K562 (cell line): ENCODE measurements at regions not wholly inside any gene's neighbourhood (a gene's known extent, or its start where the extent isn't known, plus 50 kb on each side); places are given as distances from the start of the nearest gene placed in this dataset.

ENCODE experiments used
- BRCA1 ChIP-seq, 2 experiments: fragments of 450-650 bp in 1 of 2; sonication (generic) in 1 of 2; formaldehyde crosslinking in 1 of 2; IDR thresholded peaks; 2 replicates each; pipeline versions ENCODE4 v1.5.0 to v1.6.1; 2017 to 2020; ENCODE audit warnings: mild to moderate bottlenecking in 1 of 2, missing genetic modification reagents in 1 of 2
- ILK ChIP-seq: fragments of 450-650 bp; IDR thresholded peaks from 2 replicates; pipeline ENCODE4 v1.6.1; 2016; ENCODE audit warnings: missing genetic modification characterization, low read depth, mild to moderate bottlenecking, missing compliant biosample characterization, moderate library complexity, borderline replicate concordance
- PHB ChIP-seq: fragments of 250-450 bp; sonication (Bioruptor Pico); IDR thresholded peaks from 2 replicates; pipeline ENCODE4 v1.5.0; 2021
- POLR2AphosphoS5 ChIP-seq: IDR thresholded peaks from 2 replicates; pipeline ENCODE4 v1.6.1; 2011; ENCODE audit warnings: mild to moderate bottlenecking, low read depth, low read length, moderate library complexity; ENCODE audit not compliant: control insufficient read depth, insufficient read depth
- SRSF1 ChIP-seq: fragments of 200-400 bp; formaldehyde crosslinking; IDR thresholded peaks from 2 replicates; pipeline ENCODE4 v1.6.1; 2017; ENCODE audit warnings: mild to moderate bottlenecking, low read depth, low read length, moderate library complexity
- ZNF124 ChIP-seq: sonication (generic); formaldehyde crosslinking; IDR thresholded peaks from 2 replicates; pipeline ENCODE4 v1.8.1; 2022; ENCODE audit warnings: missing genetic modification reagents
- ZSCAN32 ChIP-seq: fragments of 450-650 bp; formaldehyde crosslinking; IDR thresholded peaks from 2 replicates; pipeline ENCODE4 v1.4.0; 2020; ENCODE audit warnings: mild to moderate bottlenecking, moderate library complexity
- TF ChIP-seq, protein P1 (sequence below): fragments of 450-650 bp; IDR thresholded peaks from 2 replicates; pipeline ENCODE4 v1.6.1; 2016; ENCODE audit warnings: low read depth
- TF ChIP-seq, protein P2 (sequence below): sonication (generic); formaldehyde crosslinking; IDR thresholded peaks from 2 replicates; pipeline ENCODE4 v1.8.0; 2022; ENCODE audit warnings: mild to moderate bottlenecking, missing genetic modification reagents
- TF ChIP-seq, protein P3 (sequence below): fragments of 450-650 bp; IDR thresholded peaks from 2 replicates; pipeline ENCODE4 v1.6.1; 2018; ENCODE audit not compliant: partially characterized antibody

DNA sequence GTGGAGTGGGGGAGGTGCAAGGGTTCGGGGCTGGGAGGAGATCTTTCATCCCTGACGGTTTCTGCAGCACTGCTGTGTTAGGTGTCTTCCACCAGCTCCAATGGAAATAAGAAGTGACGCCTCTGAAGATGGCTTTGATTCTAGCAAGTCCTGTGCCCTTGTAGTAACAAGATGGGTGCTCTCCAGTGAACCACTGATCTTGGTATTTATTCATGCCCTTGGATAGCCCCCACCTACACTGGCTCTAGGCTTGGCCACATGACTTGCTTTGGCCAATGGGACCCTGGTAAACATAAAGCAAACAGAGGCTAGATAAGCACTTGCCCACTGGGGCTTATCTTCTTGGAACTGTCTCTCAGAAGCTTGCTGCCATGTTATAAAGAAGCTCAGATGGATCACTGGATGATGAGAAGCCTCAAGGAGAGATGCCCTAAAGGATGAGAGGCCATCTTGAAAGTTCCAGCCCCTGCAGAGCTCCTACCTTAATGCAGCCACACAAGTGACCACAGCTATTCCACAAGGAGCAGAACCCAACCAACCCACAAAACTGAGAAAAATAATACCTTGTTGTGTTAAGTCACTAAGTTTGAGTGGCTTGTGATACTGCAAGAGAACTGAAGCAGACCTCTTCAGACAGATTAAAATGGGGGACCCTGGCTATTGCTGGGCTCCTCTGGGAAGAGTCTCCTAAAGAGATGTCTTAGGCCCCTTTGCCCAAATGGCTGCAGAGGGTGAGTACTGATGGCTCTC, 137.9 kb downstream of the PDCD6IP start (continued):
- no peak for TF ChIP-seq ILK
- TF ChIP-seq, protein P1, sequence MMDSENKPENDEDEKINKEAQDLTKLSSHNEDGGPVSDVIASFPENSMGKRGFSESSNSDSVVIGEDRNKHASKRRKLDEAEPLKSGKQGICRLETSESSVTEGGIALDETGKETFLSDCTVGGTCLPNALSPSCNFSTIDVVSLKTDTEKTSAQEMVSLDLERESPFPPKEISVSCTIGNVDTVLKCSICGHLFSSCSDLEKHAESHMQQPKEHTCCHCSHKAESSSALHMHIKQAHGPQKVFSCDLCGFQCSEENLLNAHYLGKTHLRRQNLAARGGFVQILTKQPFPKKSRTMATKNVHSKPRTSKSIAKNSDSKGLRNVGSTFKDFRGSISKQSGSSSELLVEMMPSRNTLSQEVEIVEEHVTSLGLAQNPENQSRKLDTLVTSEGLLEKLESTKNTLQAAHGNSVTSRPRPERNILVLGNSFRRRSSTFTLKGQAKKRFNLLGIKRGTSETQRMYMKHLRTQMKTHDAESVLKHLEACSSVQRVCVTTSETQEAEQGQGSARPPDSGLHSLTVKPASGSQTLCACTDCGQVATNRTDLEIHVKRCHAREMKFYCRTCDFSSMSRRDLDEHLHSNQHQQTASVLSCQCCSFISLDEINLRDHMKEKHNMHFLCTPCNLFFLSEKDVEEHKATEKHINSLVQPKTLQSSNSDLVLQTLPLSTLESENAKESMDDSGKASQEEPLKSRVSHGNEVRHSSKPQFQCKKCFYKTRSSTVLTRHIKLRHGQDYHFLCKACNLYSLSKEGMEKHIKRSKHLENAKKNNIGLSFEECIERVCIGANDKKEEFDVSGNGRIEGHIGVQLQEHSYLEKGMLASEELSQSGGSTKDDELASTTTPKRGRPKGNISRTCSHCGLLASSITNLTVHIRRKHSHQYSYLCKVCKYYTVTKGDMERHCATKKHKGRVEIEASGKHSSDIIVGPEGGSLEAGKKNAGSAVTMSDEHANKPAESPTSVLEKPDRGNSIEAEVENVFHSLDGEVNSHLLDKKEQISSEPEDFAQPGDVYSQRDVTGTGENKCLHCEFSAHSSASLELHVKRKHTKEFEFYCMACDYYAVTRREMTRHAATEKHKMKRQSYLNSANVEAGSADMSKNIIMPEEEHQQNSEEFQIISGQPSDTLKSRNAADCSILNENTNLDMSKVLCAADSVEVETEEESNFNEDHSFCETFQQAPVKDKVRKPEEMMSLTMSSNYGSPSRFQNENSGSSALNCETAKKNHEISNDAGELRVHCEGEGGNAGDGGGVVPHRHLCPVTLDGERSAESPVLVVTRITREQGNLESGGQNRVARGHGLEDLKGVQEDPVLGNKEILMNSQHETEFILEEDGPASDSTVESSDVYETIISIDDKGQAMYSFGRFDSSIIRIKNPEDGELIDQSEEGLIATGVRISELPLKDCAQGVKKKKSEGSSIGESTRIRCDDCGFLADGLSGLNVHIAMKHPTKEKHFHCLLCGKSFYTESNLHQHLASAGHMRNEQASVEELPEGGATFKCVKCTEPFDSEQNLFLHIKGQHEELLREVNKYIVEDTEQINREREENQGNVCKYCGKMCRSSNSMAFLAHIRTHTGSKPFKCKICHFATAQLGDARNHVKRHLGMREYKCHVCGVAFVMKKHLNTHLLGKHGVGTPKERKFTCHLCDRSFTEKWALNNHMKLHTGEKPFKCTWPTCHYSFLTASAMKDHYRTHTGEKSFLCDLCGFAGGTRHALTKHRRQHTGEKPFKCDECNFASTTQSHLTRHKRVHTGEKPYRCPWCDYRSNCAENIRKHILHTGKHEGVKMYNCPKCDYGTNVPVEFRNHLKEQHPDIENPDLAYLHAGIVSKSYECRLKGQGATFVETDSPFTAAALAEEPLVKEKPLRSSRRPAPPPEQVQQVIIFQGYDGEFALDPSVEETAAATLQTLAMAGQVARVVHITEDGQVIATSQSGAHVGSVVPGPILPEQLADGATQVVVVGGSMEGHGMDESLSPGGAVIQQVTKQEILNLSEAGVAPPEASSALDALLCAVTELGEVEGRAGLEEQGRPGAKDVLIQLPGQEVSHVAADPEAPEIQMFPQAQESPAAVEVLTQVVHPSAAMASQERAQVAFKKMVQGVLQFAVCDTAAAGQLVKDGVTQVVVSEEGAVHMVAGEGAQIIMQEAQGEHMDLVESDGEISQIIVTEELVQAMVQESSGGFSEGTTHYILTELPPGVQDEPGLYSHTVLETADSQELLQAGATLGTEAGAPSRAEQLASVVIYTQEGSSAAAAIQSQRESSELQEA, result no peak
- no peak for TF ChIP-seq BRCA1 (IDR thresholded peaks at IDR 0.05)
- TF ChIP-seq BRCA1 (CRISPR knock-in tag; IDR thresholded peaks at IDR 0.05), result no peak
- peak; percentile 21; the same call in 1 of the 2 replicates for TF ChIP-seq ZSCAN32 (CRISPR knock-in tag)
- TF ChIP-seq SRSF1, result no peak
- no peak for TF ChIP-seq ZNF124 (CRISPR knock-in tag)
- peak; percentile 82 for TF ChIP-seq POLR2AphosphoS5
- TF ChIP-seq, protein P2, sequence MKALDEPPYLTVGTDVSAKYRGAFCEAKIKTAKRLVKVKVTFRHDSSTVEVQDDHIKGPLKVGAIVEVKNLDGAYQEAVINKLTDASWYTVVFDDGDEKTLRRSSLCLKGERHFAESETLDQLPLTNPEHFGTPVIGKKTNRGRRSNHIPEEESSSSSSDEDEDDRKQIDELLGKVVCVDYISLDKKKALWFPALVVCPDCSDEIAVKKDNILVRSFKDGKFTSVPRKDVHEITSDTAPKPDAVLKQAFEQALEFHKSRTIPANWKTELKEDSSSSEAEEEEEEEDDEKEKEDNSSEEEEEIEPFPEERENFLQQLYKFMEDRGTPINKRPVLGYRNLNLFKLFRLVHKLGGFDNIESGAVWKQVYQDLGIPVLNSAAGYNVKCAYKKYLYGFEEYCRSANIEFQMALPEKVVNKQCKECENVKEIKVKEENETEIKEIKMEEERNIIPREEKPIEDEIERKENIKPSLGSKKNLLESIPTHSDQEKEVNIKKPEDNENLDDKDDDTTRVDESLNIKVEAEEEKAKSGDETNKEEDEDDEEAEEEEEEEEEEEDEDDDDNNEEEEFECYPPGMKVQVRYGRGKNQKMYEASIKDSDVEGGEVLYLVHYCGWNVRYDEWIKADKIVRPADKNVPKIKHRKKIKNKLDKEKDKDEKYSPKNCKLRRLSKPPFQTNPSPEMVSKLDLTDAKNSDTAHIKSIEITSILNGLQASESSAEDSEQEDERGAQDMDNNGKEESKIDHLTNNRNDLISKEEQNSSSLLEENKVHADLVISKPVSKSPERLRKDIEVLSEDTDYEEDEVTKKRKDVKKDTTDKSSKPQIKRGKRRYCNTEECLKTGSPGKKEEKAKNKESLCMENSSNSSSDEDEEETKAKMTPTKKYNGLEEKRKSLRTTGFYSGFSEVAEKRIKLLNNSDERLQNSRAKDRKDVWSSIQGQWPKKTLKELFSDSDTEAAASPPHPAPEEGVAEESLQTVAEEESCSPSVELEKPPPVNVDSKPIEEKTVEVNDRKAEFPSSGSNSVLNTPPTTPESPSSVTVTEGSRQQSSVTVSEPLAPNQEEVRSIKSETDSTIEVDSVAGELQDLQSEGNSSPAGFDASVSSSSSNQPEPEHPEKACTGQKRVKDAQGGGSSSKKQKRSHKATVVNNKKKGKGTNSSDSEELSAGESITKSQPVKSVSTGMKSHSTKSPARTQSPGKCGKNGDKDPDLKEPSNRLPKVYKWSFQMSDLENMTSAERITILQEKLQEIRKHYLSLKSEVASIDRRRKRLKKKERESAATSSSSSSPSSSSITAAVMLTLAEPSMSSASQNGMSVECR, result no peak
- no peak for TF ChIP-seq PHB
- TF ChIP-seq, protein P3, sequence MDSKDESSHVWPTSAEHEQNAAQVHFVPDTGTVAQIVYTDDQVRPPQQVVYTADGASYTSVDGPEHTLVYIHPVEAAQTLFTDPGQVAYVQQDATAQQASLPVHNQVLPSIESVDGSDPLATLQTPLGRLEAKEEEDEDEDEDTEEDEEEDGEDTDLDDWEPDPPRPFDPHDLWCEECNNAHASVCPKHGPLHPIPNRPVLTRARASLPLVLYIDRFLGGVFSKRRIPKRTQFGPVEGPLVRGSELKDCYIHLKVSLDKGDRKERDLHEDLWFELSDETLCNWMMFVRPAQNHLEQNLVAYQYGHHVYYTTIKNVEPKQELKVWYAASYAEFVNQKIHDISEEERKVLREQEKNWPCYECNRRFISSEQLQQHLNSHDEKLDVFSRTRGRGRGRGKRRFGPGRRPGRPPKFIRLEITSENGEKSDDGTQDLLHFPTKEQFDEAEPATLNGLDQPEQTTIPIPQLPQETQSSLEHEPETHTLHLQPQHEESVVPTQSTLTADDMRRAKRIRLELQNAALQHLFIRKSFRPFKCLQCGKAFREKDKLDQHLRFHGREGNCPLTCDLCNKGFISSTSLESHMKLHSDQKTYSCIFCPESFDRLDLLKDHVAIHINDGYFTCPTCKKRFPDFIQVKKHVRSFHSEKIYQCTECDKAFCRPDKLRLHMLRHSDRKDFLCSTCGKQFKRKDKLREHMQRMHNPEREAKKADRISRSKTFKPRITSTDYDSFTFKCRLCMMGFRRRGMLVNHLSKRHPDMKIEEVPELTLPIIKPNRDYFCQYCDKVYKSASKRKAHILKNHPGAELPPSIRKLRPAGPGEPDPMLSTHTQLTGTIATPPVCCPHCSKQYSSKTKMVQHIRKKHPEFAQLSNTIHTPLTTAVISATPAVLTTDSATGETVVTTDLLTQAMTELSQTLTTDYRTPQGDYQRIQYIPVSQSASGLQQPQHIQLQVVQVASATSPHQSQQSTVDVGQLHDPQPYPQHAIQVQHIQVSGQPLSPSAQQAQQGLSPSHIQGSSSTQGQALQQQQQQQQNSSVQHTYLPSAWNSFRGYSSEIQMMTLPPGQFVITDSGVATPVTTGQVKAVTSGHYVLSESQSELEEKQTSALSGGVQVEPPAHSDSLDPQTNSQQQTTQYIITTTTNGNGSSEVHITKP, result no peak
